ENCODE measurements at regions not wholly inside any gene's neighbourhood (a gene's known extent, or its start where the extent isn't known, plus 50 kb on each side); places are given as distances from the start of the nearest gene placed in this dataset.

- Histone ChIP-seq H3K14ac (ENCODE audit: low read length) (no peak overlapping the region), H4K8ac (ENCODE audit: low read depth, low read length) (no peak overlapping the region), H3K23ac (ENCODE audit: low read depth, low read length, poor library complexity) (no peak overlapping the region), H3K36me3 (replicated peaks in 1 of 2; ENCODE audit: control insufficient read depth in 2 of 2, insufficient read depth in 2 of 2, low read length in 2 of 2) (no peaks in the 10 kb centered on the region), H2BK15ac (ENCODE audit: low read length) (no peak overlapping the region), H2BK5ac (ENCODE audit: low read length) (no peak overlapping the region), H3K4me2 (ENCODE audit: insufficient read depth, low read length, poor library complexity, severe bottlenecking) (no peak overlapping the region), H2BK120ac (ENCODE audit: low read depth, low read length) (no peak overlapping the region), H3K79me1 (ENCODE audit: low read depth, low read length) (no peaks in the 10 kb centered on the region), H3K9ac (ENCODE audit: low read depth, low read length, poor library complexity) (no peak overlapping the region), H2BK12ac (ENCODE audit: low read length) (no peak overlapping the region), H3K9me3 (replicated peaks in 1 of 2; ENCODE audit: control insufficient read depth in 2 of 2, insufficient read depth in 1 of 2, low read depth in 1 of 2, low read length in 2 of 2) (no peaks in the 10 kb centered on the region), H2AFZ (ENCODE audit: low read length) (no peak overlapping the region), H3K4me3 (ENCODE audit: low read length in 2 of 2) (no peak overlapping the region), H4K91ac (ENCODE audit: low read depth, low read length, poor library complexity) (no peak overlapping the region), H3K18ac (ENCODE audit: low read length) (no peak overlapping the region), H3K4me1 (ENCODE audit: control insufficient read depth in 2 of 2, insufficient read depth in 1 of 2, low read depth in 1 of 2, low read length in 2 of 2) (no peaks in the 10 kb centered on the region), H3K27ac (replicated peaks; ENCODE audit: low read length) (no peak overlapping the region), H2AK5ac (ENCODE audit: low read depth, low read length) (no peak overlapping the region), H3K27me3 (ENCODE audit: control insufficient read depth in 3 of 3, insufficient read depth in 3 of 3, low read depth in 1 of 3, low read length in 3 of 3) (no peaks in the 10 kb centered on the region), H3K4ac (ENCODE audit: low read length) (no peak overlapping the region)
- DNase-seq (ENCODE audit: low spot score), result no peak
- no CpG with 5 or more reads among the region's 2 CpGs for WGBS, 2 donors (ENCODE audit: extremely low coverage in 2 of 2, insufficient read length in 2 of 2, insufficient replicate concordance in 1 of 2)
Measured at GRCh38 chr1:96882096-96882495, 160.5 kb downstream of the PTBP2 start.

GRCh38 chr1:96886474-96886873, 164.9 kb downstream of the PTBP2 start:
- Histone ChIP-seq H4K8ac (ENCODE audit: low read depth, low read length) (no peak overlapping the region), H3K27me3 (ENCODE audit: control insufficient read depth in 3 of 3, insufficient read depth in 3 of 3, low read depth in 1 of 3, low read length in 3 of 3) (no peaks in the 10 kb centered on the region), H2BK120ac (ENCODE audit: low read depth, low read length) (no peak overlapping the region), H2AK5ac (ENCODE audit: low read depth, low read length) (no peak overlapping the region), H3K9me3 (replicated peaks in 1 of 2; ENCODE audit: control insufficient read depth in 2 of 2, insufficient read depth in 1 of 2, low read depth in 1 of 2, low read length in 2 of 2) (no peaks in the 10 kb centered on the region), H2AFZ (ENCODE audit: low read length) (no peak overlapping the region), H2BK15ac (ENCODE audit: low read length) (no peak overlapping the region), H3K4ac (ENCODE audit: low read length) (no peak overlapping the region), H2BK5ac (ENCODE audit: low read length) (no peak overlapping the region), H2BK12ac (ENCODE audit: low read length) (no peak overlapping the region), H3K9ac (ENCODE audit: low read depth, low read length, poor library complexity) (no peak overlapping the region), H4K91ac (ENCODE audit: low read depth, low read length, poor library complexity) (no peak overlapping the region), H3K79me1 (ENCODE audit: low read depth, low read length) (no peaks in the 10 kb centered on the region), H3K4me1 (ENCODE audit: control insufficient read depth in 2 of 2, insufficient read depth in 1 of 2, low read depth in 1 of 2, low read length in 2 of 2) (no peaks in the 10 kb centered on the region), H3K27ac (replicated peaks; ENCODE audit: low read length) (no peak overlapping the region), H3K23ac (ENCODE audit: low read depth, low read length, poor library complexity) (no peak overlapping the region), H3K36me3 (replicated peaks in 1 of 2; ENCODE audit: control insufficient read depth in 2 of 2, insufficient read depth in 2 of 2, low read length in 2 of 2) (no peaks in the 10 kb centered on the region), H3K4me3 (ENCODE audit: low read length in 2 of 2) (no peak overlapping the region), H3K18ac (ENCODE audit: low read length) (no peak overlapping the region), H3K4me2 (ENCODE audit: insufficient read depth, low read length, poor library complexity, severe bottlenecking) (no peak overlapping the region), H3K14ac (ENCODE audit: low read length) (no peak overlapping the region)
- DNase-seq (ENCODE audit: low spot score), result no peak
- no CpG with 5 or more reads among the region's 4 CpGs for WGBS, 2 donors (ENCODE audit: extremely low coverage in 2 of 2, insufficient read length in 2 of 2, insufficient replicate concordance in 1 of 2)

- Histone ChIP-seq H3K9ac (ENCODE audit: low read depth, low read length, poor library complexity) (no peak overlapping the region), H3K9me3 (replicated peaks in 1 of 2; ENCODE audit: control insufficient read depth in 2 of 2, insufficient read depth in 1 of 2, low read depth in 1 of 2, low read length in 2 of 2) (no peaks in the 10 kb centered on the region), H3K27ac (replicated peaks; ENCODE audit: low read length) (no peak overlapping the region), H2BK120ac (ENCODE audit: low read depth, low read length) (no peak overlapping the region), H3K79me1 (ENCODE audit: low read depth, low read length) (no peaks in the 10 kb centered on the region), H3K4ac (ENCODE audit: low read length) (no peak overlapping the region), H3K4me1 (ENCODE audit: control insufficient read depth in 2 of 2, insufficient read depth in 1 of 2, low read depth in 1 of 2, low read length in 2 of 2) (no peaks in the 10 kb centered on the region), H3K4me3 (ENCODE audit: low read length in 2 of 2) (no peak overlapping the region), H3K23ac (ENCODE audit: low read depth, low read length, poor library complexity) (no peak overlapping the region), H3K36me3 (replicated peaks in 1 of 2; ENCODE audit: control insufficient read depth in 2 of 2, insufficient read depth in 2 of 2, low read length in 2 of 2) (no peaks in the 10 kb centered on the region), H3K27me3 (ENCODE audit: control insufficient read depth in 3 of 3, insufficient read depth in 3 of 3, low read depth in 1 of 3, low read length in 3 of 3) (no peaks in the 10 kb centered on the region), H2BK15ac (ENCODE audit: low read length) (no peak overlapping the region), H2AK5ac (ENCODE audit: low read depth, low read length) (no peak overlapping the region), H4K91ac (ENCODE audit: low read depth, low read length, poor library complexity) (no peak overlapping the region), H2BK5ac (ENCODE audit: low read length) (no peak overlapping the region), H3K18ac (ENCODE audit: low read length) (no peak overlapping the region), H3K14ac (ENCODE audit: low read length) (no peak overlapping the region), H4K8ac (ENCODE audit: low read depth, low read length) (no peak overlapping the region), H2BK12ac (ENCODE audit: low read length) (no peak overlapping the region), H2AFZ (ENCODE audit: low read length) (no peak overlapping the region), H3K4me2 (ENCODE audit: insufficient read depth, low read length, poor library complexity, severe bottlenecking) (no peak overlapping the region)
- no peak for DNase-seq (ENCODE audit: low spot score)
- WGBS, 2 donors (ENCODE audit: extremely low coverage in 2 of 2, insufficient read length in 2 of 2, insufficient replicate concordance in 1 of 2), result no CpG with 5 or more reads among the region's 1 CpG
Measured at GRCh38 chr1:96887501-96887900, 165.9 kb downstream of the PTBP2 start.

- DNase-seq (ENCODE audit: low spot score), result no peak
- Histone ChIP-seq H3K27ac (replicated peaks; ENCODE audit: low read length) (no peak overlapping the region), H3K4ac (ENCODE audit: low read length) (no peak overlapping the region), H2AFZ (ENCODE audit: low read length) (no peak overlapping the region), H2BK15ac (ENCODE audit: low read length) (no peak overlapping the region), H4K91ac (ENCODE audit: low read depth, low read length, poor library complexity) (no peak overlapping the region), H3K4me1 (ENCODE audit: control insufficient read depth in 2 of 2, insufficient read depth in 1 of 2, low read depth in 1 of 2, low read length in 2 of 2) (no peaks in the 10 kb centered on the region), H2BK5ac (ENCODE audit: low read length) (no peak overlapping the region), H4K8ac (ENCODE audit: low read depth, low read length) (no peak overlapping the region), H3K9me3 (replicated peaks in 1 of 2; ENCODE audit: control insufficient read depth in 2 of 2, insufficient read depth in 1 of 2, low read depth in 1 of 2, low read length in 2 of 2) (peaks cover 4 to 6% of the 10 kb centered on the region in 2 donors), H3K27me3 (ENCODE audit: control insufficient read depth in 3 of 3, insufficient read depth in 3 of 3, low read depth in 1 of 3, low read length in 3 of 3) (no peaks in the 10 kb centered on the region), H3K79me1 (ENCODE audit: low read depth, low read length) (no peaks in the 10 kb centered on the region), H3K36me3 (replicated peaks in 1 of 2; ENCODE audit: control insufficient read depth in 2 of 2, insufficient read depth in 2 of 2, low read length in 2 of 2) (no peaks in the 10 kb centered on the region), H3K14ac (ENCODE audit: low read length) (no peak overlapping the region), H3K4me3 (ENCODE audit: low read length in 2 of 2) (no peak overlapping the region), H2AK5ac (ENCODE audit: low read depth, low read length) (no peak overlapping the region), H3K4me2 (ENCODE audit: insufficient read depth, low read length, poor library complexity, severe bottlenecking) (no peak overlapping the region), H3K23ac (ENCODE audit: low read depth, low read length, poor library complexity) (no peak overlapping the region), H2BK120ac (ENCODE audit: low read depth, low read length) (no peak overlapping the region), H2BK12ac (ENCODE audit: low read length) (no peak overlapping the region), H3K9ac (ENCODE audit: low read depth, low read length, poor library complexity) (peak overlapping the region; percentile 30), H3K18ac (ENCODE audit: low read length) (no peak overlapping the region)
- no CpG with 5 or more reads among the region's 10 CpGs for WGBS, 2 donors (ENCODE audit: extremely low coverage in 2 of 2, insufficient read length in 2 of 2, insufficient replicate concordance in 1 of 2)
Measured at GRCh38 chr1:96901783-96902363, 180.3 kb downstream of the PTBP2 start.

Data from neuronal stem cell (in vitro differentiated cells).